Epithelial cell of prostate (primary cell): ENCODE measurements at regions not wholly inside any gene's neighbourhood (a gene's known extent, or its start where the extent isn't known, plus 50 kb on each side); places are given as distances from the start of the nearest gene placed in this dataset.
"Not testable (repeated sequence)": the region's sequence is repeated elsewhere in the genome, so short reads cannot be mapped to it uniquely, and the experiment has no call there.

Source experiments
- DNase-seq: peaks from one replicate; pipeline ENCODE4 v3.0.0-alpha.2; 2011; ENCODE audit warnings: low read depth, low spot score
- H3K27ac ChIP-seq: fragments of 450-650 bp; 2 replicates; pipeline ENCODE4 v1.5.1; 2017; ENCODE audit warnings: mild to moderate bottlenecking

GRCh38 chr1:66455446-66455845 is 78.5 kb upstream of the SGIP1 start:
- DNase-seq = no peak
- H3K27ac ChIP-seq = no peak overlapping the region

- peak overlapping the region; percentile 26 for H3K27ac ChIP-seq
These were observed 73.2 kb upstream of the SGIP1 start for GRCh38 chr1:66460776-66461175.

GRCh38 chr1:66462313-66462712 is 71.6 kb upstream of the SGIP1 start:
- no peak for DNase-seq
- H3K27ac ChIP-seq = no peak overlapping the region

More at GRCh38 chr1:66460776-66461175, 73.2 kb upstream of the SGIP1 start:
- no peak for DNase-seq

- peak overlapping the region; percentile 94 for H3K27ac ChIP-seq
- DNase-seq = no peak
These were observed 69.6 kb upstream of the SGIP1 start for GRCh38 chr1:66464351-66464750.

- H3K27ac ChIP-seq = peak overlapping the region; percentile 94
- peak; percentile 95 for DNase-seq
These were observed 69.2 kb upstream of the SGIP1 start for GRCh38 chr1:66464802-66465201.

- peak overlapping the region; percentile 94 for H3K27ac ChIP-seq
- not testable (repeated sequence) for DNase-seq
These were observed 67.3 kb upstream of the SGIP1 start for GRCh38 chr1:66466695-66467094.

GRCh38 chr1:66468722-66469121 is 65.2 kb upstream of the SGIP1 start:
- DNase-seq = no peak
- H3K27ac ChIP-seq = no peak overlapping the region

GRCh38 chr1:66475940-66476339 is 58.0 kb upstream of the SGIP1 start:
- H3K27ac ChIP-seq = no peak overlapping the region
- no peak for DNase-seq

GRCh38 chr1:66476774-66477173 is 57.2 kb upstream of the SGIP1 start:
- no peak for DNase-seq
- no peak overlapping the region for H3K27ac ChIP-seq

- peak overlapping the region; percentile 36 for H3K27ac ChIP-seq
- peak; percentile 27 for DNase-seq
These were observed 55.8 kb upstream of the SGIP1 start for GRCh38 chr1:66478116-66478515.

GRCh38 chr1:66480162-66480561 is 53.8 kb upstream of the SGIP1 start:
- DNase-seq = no peak
- H3K27ac ChIP-seq = no peak overlapping the region

GRCh38 chr1:66481215-66481614 is 52.7 kb upstream of the SGIP1 start:
- not testable (repeated sequence) for DNase-seq, H3K27ac ChIP-seq
